H7 (cell line): ENCODE measurements at regions not wholly inside any gene's neighbourhood (a gene's known extent, or its start where the extent isn't known, plus 50 kb on each side); places are given as distances from the start of the nearest gene placed in this dataset.
"Not testable (repeated sequence)": the region's sequence is repeated elsewhere in the genome, so short reads cannot be mapped to it uniquely, and the experiment has no call there.

ENCODE experiments used
- DNase-seq: peaks from one replicate; pipeline ENCODE4 v3.0.0; 2012
- H3K27me3 ChIP-seq: 2 replicates; pipeline ENCODE4 v1.6.0; 2011; ENCODE audit warnings: mild to moderate bottlenecking, low read length; ENCODE audit not compliant: control insufficient read depth, insufficient read depth
- H3K36me3 ChIP-seq: replicated peaks from 2 replicates; pipeline ENCODE4 v1.5.1; 2011; ENCODE audit warnings: low read length; ENCODE audit not compliant: control insufficient read depth, insufficient read depth
- H3K4me3 ChIP-seq: 2 replicates; pipeline ENCODE4 v1.5.1; 2011; ENCODE audit warnings: low read depth, mild to moderate bottlenecking, control low read depth, low read length, moderate library complexity; ENCODE audit not compliant: insufficient read depth

GRCh38 chr3:43797794-43798193, 107.1 kb downstream of the ABHD5 start:
- Histone ChIP-seq H3K4me3 (no peak overlapping the region), H3K27me3 (no peaks in the 10 kb centered on the region)
- no peak for DNase-seq

GRCh38 chr3:43810797-43811196, 120.1 kb downstream of the ABHD5 start:
- Histone ChIP-seq H3K4me3 (no peak overlapping the region), H3K36me3 (no peaks in the 10 kb centered on the region), H3K27me3 (no peaks in the 10 kb centered on the region)
- DNase-seq: no peak

More at GRCh38 chr3:43797794-43798193, 107.1 kb downstream of the ABHD5 start:
- H3K36me3 ChIP-seq: no peaks in the 10 kb centered on the region

- no peaks in the 10 kb centered on the region for H3K27me3 ChIP-seq
- DNase-seq: no peak
- no peak overlapping the region for H3K4me3 ChIP-seq
- H3K36me3 ChIP-seq: no peaks in the 10 kb centered on the region
Measured at GRCh38 chr3:43814461-43814860, 123.7 kb downstream of the ABHD5 start.

- Histone ChIP-seq H3K4me3 (no peak overlapping the region), H3K36me3 (no peaks in the 10 kb centered on the region), H3K27me3 (no peaks in the 10 kb centered on the region)
- no peak for DNase-seq
Measured at GRCh38 chr3:43816372-43816771, 125.6 kb downstream of the ABHD5 start.

- no peaks in the 10 kb centered on the region for H3K27me3 ChIP-seq
- H3K36me3 ChIP-seq: no peaks in the 10 kb centered on the region
- no peak overlapping the region for H3K4me3 ChIP-seq
- no peak for DNase-seq
Measured at GRCh38 chr3:43817064-43817463, 126.3 kb downstream of the ABHD5 start.

- no peaks in the 10 kb centered on the region for H3K27me3 ChIP-seq
- DNase-seq: no peak
Measured at GRCh38 chr3:43817825-43818224, 127.1 kb downstream of the ABHD5 start.

GRCh38 chr3:43818229-43818628, 127.5 kb downstream of the ABHD5 start:
- no peaks in the 10 kb centered on the region for H3K27me3 ChIP-seq
- DNase-seq: no peak

More at GRCh38 chr3:43817825-43818224, 127.1 kb downstream of the ABHD5 start:
- no peaks in the 10 kb centered on the region for H3K36me3 ChIP-seq
- H3K4me3 ChIP-seq: no peak overlapping the region

GRCh38 chr3:43838009-43838758, 147.4 kb downstream of the ABHD5 start:
- no peaks in the 10 kb centered on the region for H3K27me3 ChIP-seq
- no peak overlapping the region for H3K4me3 ChIP-seq
- DNase-seq: no peak
- no peaks in the 10 kb centered on the region for H3K36me3 ChIP-seq

More at GRCh38 chr3:43818229-43818628, 127.5 kb downstream of the ABHD5 start:
- Histone ChIP-seq H3K36me3 (no peaks in the 10 kb centered on the region), H3K4me3 (no peak overlapping the region)

- no peak for DNase-seq
- H3K36me3 ChIP-seq: no peaks in the 10 kb centered on the region
- no peaks in the 10 kb centered on the region for H3K27me3 ChIP-seq
- H3K4me3 ChIP-seq: no peak overlapping the region
Measured at GRCh38 chr3:43838877-43839276, 148.1 kb downstream of the ABHD5 start.

GRCh38 chr3:43843386-43843785, 152.6 kb downstream of the ABHD5 start:
- H3K36me3 ChIP-seq: no peaks in the 10 kb centered on the region
- DNase-seq: no peak
- no peak overlapping the region for H3K4me3 ChIP-seq
- H3K27me3 ChIP-seq: no peaks in the 10 kb centered on the region

- Histone ChIP-seq H3K36me3 (no peaks in the 10 kb centered on the region), H3K4me3 (no peak overlapping the region), H3K27me3 (no peaks in the 10 kb centered on the region)
- DNase-seq: no peak
Measured at GRCh38 chr3:43844757-43845156, 154.0 kb downstream of the ABHD5 start.

GRCh38 chr3:43845553-43845952, 154.8 kb downstream of the ABHD5 start:
- H3K27me3 ChIP-seq, H3K4me3 ChIP-seq, DNase-seq, H3K36me3 ChIP-seq: not testable (repeated sequence)

- Histone ChIP-seq H3K36me3 (no peaks in the 10 kb centered on the region), H3K4me3 (no peak overlapping the region), H3K27me3 (no peaks in the 10 kb centered on the region)
- no peak for DNase-seq
Measured at GRCh38 chr3:43852066-43852465, 161.3 kb downstream of the ABHD5 start.

- Histone ChIP-seq H3K36me3 (no peaks in the 10 kb centered on the region), H3K27me3 (no peaks in the 10 kb centered on the region), H3K4me3 (no peak overlapping the region)
- no peak for DNase-seq
Measured at GRCh38 chr3:43854283-43854682, 163.5 kb downstream of the ABHD5 start.

- H3K36me3 ChIP-seq: no peaks in the 10 kb centered on the region
- no peak for DNase-seq
- H3K27me3 ChIP-seq: no peaks in the 10 kb centered on the region
- H3K4me3 ChIP-seq: no peak overlapping the region
Measured at GRCh38 chr3:43854916-43855315, 164.2 kb downstream of the ABHD5 start.
